ENCODE measurements at regions not wholly inside any gene's neighbourhood (a gene's known extent, or its start where the extent isn't known, plus 50 kb on each side); places are given as distances from the start of the nearest gene placed in this dataset.
"Not testable (repeated sequence)": the region's sequence is repeated elsewhere in the genome, so short reads cannot be mapped to it uniquely, and the experiment has no call there.

DNA sequence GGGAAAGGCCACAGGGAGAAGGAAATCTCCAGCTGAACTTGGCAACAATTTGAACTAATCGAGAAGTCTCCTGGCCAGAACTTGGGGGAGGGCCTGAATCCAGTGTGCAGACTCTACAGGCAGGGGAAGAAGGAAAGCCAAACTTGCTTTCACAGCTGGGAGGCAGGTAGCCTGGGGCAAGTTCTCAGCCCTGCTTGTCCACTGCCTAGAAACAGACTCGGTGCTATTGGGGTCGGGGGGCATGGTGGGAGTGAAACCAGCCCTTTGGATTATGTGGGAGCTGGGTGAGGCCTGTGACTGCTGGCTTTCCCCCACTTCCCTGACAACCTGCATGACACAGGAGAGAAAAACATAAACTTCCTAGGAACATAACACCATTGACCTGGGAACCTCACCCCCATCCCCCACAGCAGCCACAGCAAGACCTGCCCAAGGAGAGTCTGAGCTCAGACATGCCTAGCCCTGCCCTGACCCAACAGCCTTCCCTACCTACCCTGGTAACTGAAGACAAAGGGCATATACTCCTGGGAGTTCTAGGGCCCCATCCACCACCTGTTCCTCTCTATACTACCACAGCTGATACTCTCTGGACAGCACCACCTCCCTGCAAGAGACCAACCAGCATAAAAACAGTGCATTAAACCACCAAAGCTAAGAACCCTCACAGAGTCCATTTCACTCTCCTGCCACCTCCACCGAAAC is 103.7 kb upstream of the MNS1 start:
- Histone ChIP-seq H3K4me1 (ENCODE audit: control extremely low read depth in 1 of 4, control insufficient read depth in 4 of 4, insufficient read depth in 4 of 4, low read length in 3 of 4) (no peaks in the 10 kb centered on the region), H3K27me3 (replicated peaks in 2 of 5; ENCODE audit: control insufficient read depth in 4 of 5, insufficient read depth in 5 of 5, low read length in 4 of 5) (no peaks in the 10 kb centered on the region), H3K4me3 (ENCODE audit: control insufficient read depth in 1 of 7, extremely low read depth in 1 of 7, insufficient read depth in 4 of 7, low read depth in 2 of 7, low read length in 6 of 7) (no peak overlapping the region), H3K27ac (ENCODE audit: insufficient read depth in 1 of 2, low read depth in 1 of 2, low read length in 2 of 2, poor library complexity in 1 of 2, severe bottlenecking in 2 of 2) (no peak overlapping the region), H3K9me3 (ENCODE audit: control extremely low read depth in 1 of 5, control insufficient read depth in 4 of 5, insufficient read depth in 2 of 5, low read depth in 1 of 5, low read length in 4 of 5) (peaks cover 0 to 4% (median 0%) of the 10 kb centered on the region in 5 experiments), H3K36me3 (ENCODE audit: control insufficient read depth in 4 of 4, insufficient read depth in 4 of 4, low read length in 3 of 4) (no peaks in the 10 kb centered on the region)
- DNase-seq: no peak
- 95% methylated on average over 4 of the region's 4 CpGs for WGBS (ENCODE audit: insufficient coverage)
- ChIA-PET CTCF (no interaction called here), POLR2A (no interaction called here)

DNA sequence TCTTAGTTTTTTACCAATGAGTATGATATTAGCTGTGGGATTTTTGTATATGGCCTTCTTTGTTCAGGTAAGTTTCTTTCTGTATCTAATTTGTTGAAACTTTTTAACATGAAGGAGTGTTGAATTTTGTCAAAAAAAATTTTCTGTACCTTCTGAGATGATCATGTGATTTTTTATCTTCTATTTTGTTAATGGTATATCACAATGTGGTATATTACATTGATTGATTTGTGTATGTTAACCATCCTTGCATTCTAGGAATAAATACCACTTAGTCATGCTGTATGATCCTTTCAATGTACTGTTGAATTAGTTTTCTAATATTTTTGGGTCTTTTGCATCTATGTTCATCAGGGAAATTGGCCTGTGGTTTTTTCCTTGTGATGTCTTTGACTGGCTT is 92.5 kb upstream of the MNS1 start:
- peaks cover 0 to 7% (median 1%) of the 10 kb centered on the region in 5 experiments for H3K9me3 ChIP-seq (ENCODE audit: control extremely low read depth in 1 of 5, control insufficient read depth in 4 of 5, insufficient read depth in 2 of 5, low read depth in 1 of 5, low read length in 4 of 5)
- no peak overlapping the region for H3K4me3 ChIP-seq (ENCODE audit: control insufficient read depth in 1 of 7, extremely low read depth in 1 of 7, insufficient read depth in 4 of 7, low read depth in 2 of 7, low read length in 6 of 7)
- H3K27ac ChIP-seq (ENCODE audit: insufficient read depth in 1 of 2, low read depth in 1 of 2, low read length in 2 of 2, poor library complexity in 1 of 2, severe bottlenecking in 2 of 2): no peak overlapping the region
- CTCF ChIA-PET: no interaction called here
- no peaks in the 10 kb centered on the region for H3K36me3 ChIP-seq (ENCODE audit: control insufficient read depth in 4 of 4, insufficient read depth in 4 of 4, low read length in 3 of 4)
- no peaks in the 10 kb centered on the region for H3K4me1 ChIP-seq (ENCODE audit: control extremely low read depth in 1 of 4, control insufficient read depth in 4 of 4, insufficient read depth in 4 of 4, low read length in 3 of 4)
- no peak for DNase-seq
- POLR2A ChIA-PET: no interaction called here
- no peaks in the 10 kb centered on the region for H3K27me3 ChIP-seq (replicated peaks in 2 of 5; ENCODE audit: control insufficient read depth in 4 of 5, insufficient read depth in 5 of 5, low read length in 4 of 5)

DNA sequence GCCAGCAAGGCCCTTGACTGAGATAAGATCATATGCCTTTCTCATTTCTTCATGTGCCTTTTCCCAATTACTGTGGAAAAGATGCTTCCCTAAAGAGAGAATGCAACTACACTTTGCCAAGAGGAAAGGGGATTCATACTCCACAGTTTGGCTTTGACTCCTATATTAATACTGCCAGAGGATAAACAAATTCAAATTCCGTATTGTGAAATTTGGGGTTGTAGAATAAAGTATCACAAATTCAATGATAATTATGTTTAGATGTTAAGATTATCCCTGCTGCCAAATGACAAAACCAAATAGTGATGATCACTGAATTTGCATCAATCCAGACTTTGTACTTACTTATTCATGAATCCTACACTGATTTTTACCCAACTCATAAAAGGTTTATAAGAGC is 88.5 kb upstream of the MNS1 start:
- peaks cover 0 to 6% (median 0%) of the 10 kb centered on the region in 5 experiments for H3K9me3 ChIP-seq (ENCODE audit: control extremely low read depth in 1 of 5, control insufficient read depth in 4 of 5, insufficient read depth in 2 of 5, low read depth in 1 of 5, low read length in 4 of 5)
- H3K4me3 ChIP-seq (ENCODE audit: control insufficient read depth in 1 of 7, extremely low read depth in 1 of 7, insufficient read depth in 4 of 7, low read depth in 2 of 7, low read length in 6 of 7): no peak overlapping the region
- ChIA-PET CTCF (no interaction called here), POLR2A (no interaction called here)
- H3K27ac ChIP-seq (ENCODE audit: insufficient read depth in 1 of 2, low read depth in 1 of 2, low read length in 2 of 2, poor library complexity in 1 of 2, severe bottlenecking in 2 of 2): no peak overlapping the region
- H3K36me3 ChIP-seq (ENCODE audit: control insufficient read depth in 4 of 4, insufficient read depth in 4 of 4, low read length in 3 of 4): no peaks in the 10 kb centered on the region
- DNase-seq: no peak
- no peaks in the 10 kb centered on the region for H3K27me3 ChIP-seq (replicated peaks in 2 of 5; ENCODE audit: control insufficient read depth in 4 of 5, insufficient read depth in 5 of 5, low read length in 4 of 5)
- no peaks in the 10 kb centered on the region for H3K4me1 ChIP-seq (ENCODE audit: control extremely low read depth in 1 of 4, control insufficient read depth in 4 of 4, insufficient read depth in 4 of 4, low read length in 3 of 4)
- no CpG with 5 or more reads among the region's 1 CpG for WGBS (ENCODE audit: insufficient coverage)

DNA sequence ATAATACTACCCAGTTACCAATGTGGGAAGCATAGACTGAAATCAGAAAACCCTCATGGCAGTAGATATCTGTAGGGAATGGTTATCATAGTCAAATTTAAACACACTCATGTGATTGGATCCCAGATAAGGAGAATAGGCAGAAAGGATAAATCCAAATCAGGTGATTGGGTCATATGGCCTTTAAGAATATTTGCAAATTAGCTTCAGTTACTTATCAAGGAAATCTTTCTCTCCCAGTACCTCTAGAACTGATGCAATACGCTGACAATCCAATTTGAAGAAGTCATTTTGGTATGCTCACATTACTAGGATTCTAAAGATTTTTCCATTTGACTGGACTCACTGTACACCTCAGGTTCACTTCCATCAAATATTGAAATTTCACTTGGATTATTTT is 87.7 kb upstream of the MNS1 start:
- Histone ChIP-seq H3K27ac (ENCODE audit: insufficient read depth in 1 of 2, low read depth in 1 of 2, low read length in 2 of 2, poor library complexity in 1 of 2, severe bottlenecking in 2 of 2) (no peak overlapping the region), H3K27me3 (replicated peaks in 2 of 5; ENCODE audit: control insufficient read depth in 4 of 5, insufficient read depth in 5 of 5, low read length in 4 of 5) (no peaks in the 10 kb centered on the region), H3K9me3 (ENCODE audit: control extremely low read depth in 1 of 5, control insufficient read depth in 4 of 5, insufficient read depth in 2 of 5, low read depth in 1 of 5, low read length in 4 of 5) (peaks cover 0 to 4% (median 0%) of the 10 kb centered on the region in 5 experiments), H3K36me3 (ENCODE audit: control insufficient read depth in 4 of 4, insufficient read depth in 4 of 4, low read length in 3 of 4) (no peaks in the 10 kb centered on the region), H3K4me3 (ENCODE audit: control insufficient read depth in 1 of 7, extremely low read depth in 1 of 7, insufficient read depth in 4 of 7, low read depth in 2 of 7, low read length in 6 of 7) (no peak overlapping the region), H3K4me1 (ENCODE audit: control extremely low read depth in 1 of 4, control insufficient read depth in 4 of 4, insufficient read depth in 4 of 4, low read length in 3 of 4) (no peaks in the 10 kb centered on the region)
- ChIA-PET POLR2A (no interaction called here), CTCF (no interaction called here)
- WGBS (ENCODE audit: insufficient coverage): 86% methylated on average over 1 of the region's 1 CpG
- no peak for DNase-seq

DNA sequence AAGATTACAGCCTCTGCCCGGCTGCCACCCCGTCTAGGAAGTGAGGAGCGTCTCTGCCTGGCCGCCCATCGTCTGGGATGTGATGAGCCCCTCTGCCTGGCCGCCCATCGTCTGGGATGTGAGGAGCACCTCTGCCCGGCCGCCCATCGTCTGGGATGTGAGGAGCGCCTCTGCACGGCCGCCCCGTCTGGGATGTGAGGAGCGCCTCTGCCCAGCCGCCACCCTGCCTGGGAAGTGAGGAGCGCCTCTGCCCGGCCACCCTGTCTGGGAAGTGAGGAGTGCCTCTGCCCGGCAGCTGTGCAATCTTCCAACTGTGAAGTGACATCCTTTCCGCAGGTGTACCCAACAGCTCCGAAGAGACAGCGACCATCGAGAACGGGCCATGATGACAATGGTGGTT is 75.6 kb upstream of the MNS1 start:
- peaks cover 0 to 11% (median 7%) of the 10 kb centered on the region in 5 experiments for H3K9me3 ChIP-seq (ENCODE audit: control extremely low read depth in 1 of 5, control insufficient read depth in 4 of 5, insufficient read depth in 2 of 5, low read depth in 1 of 5, low read length in 4 of 5)
- H3K27ac ChIP-seq (ENCODE audit: insufficient read depth in 1 of 2, low read depth in 1 of 2, low read length in 2 of 2, poor library complexity in 1 of 2, severe bottlenecking in 2 of 2); H3K4me3 ChIP-seq (ENCODE audit: control insufficient read depth in 1 of 7, extremely low read depth in 1 of 7, insufficient read depth in 4 of 7, low read depth in 2 of 7, low read length in 6 of 7); POLR2A ChIA-PET; H3K36me3 ChIP-seq (ENCODE audit: control insufficient read depth in 4 of 4, insufficient read depth in 4 of 4, low read length in 3 of 4); DNase-seq; H3K4me1 ChIP-seq (ENCODE audit: control extremely low read depth in 1 of 4, control insufficient read depth in 4 of 4, insufficient read depth in 4 of 4, low read length in 3 of 4); H3K27me3 ChIP-seq (replicated peaks in 2 of 5; ENCODE audit: control insufficient read depth in 4 of 5, insufficient read depth in 5 of 5, low read length in 4 of 5); CTCF ChIA-PET: not testable (repeated sequence)
- WGBS (ENCODE audit: insufficient coverage): 83% methylated on average over 12 of the region's 24 CpGs

DNA sequence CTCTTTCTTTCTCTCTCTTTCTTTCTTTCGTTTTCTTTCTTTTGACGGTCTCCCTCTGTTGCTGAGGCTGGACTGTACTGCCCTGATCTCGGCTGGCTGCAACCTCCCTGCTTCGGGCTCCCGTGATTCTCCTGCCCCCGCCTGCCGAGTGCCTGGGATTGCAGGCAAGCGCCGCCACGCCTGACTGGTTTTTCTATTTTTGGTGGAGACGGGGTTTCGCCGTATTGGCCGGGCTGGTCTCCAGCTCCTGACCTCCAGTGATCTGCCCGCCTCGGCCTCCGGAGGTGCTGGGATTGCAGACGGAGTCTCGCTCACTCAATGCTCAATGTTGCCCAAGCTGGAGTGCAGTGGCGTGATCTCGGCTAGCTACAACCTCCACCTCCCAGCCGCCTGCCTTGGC is 75.2 kb upstream of the MNS1 start:
- H3K27me3 ChIP-seq (replicated peaks in 2 of 5; ENCODE audit: control insufficient read depth in 4 of 5, insufficient read depth in 5 of 5, low read length in 4 of 5); H3K4me3 ChIP-seq (ENCODE audit: control insufficient read depth in 1 of 7, extremely low read depth in 1 of 7, insufficient read depth in 4 of 7, low read depth in 2 of 7, low read length in 6 of 7); POLR2A ChIA-PET; CTCF ChIA-PET; H3K36me3 ChIP-seq (ENCODE audit: control insufficient read depth in 4 of 4, insufficient read depth in 4 of 4, low read length in 3 of 4); DNase-seq; H3K27ac ChIP-seq (ENCODE audit: insufficient read depth in 1 of 2, low read depth in 1 of 2, low read length in 2 of 2, poor library complexity in 1 of 2, severe bottlenecking in 2 of 2); H3K4me1 ChIP-seq (ENCODE audit: control extremely low read depth in 1 of 4, control insufficient read depth in 4 of 4, insufficient read depth in 4 of 4, low read length in 3 of 4): not testable (repeated sequence)
- WGBS (ENCODE audit: insufficient coverage): 100% methylated on average over 13 of the region's 22 CpGs
- peaks cover 0 to 11% (median 7%) of the 10 kb centered on the region in 5 experiments for H3K9me3 ChIP-seq (ENCODE audit: control extremely low read depth in 1 of 5, control insufficient read depth in 4 of 5, insufficient read depth in 2 of 5, low read depth in 1 of 5, low read length in 4 of 5)

DNA sequence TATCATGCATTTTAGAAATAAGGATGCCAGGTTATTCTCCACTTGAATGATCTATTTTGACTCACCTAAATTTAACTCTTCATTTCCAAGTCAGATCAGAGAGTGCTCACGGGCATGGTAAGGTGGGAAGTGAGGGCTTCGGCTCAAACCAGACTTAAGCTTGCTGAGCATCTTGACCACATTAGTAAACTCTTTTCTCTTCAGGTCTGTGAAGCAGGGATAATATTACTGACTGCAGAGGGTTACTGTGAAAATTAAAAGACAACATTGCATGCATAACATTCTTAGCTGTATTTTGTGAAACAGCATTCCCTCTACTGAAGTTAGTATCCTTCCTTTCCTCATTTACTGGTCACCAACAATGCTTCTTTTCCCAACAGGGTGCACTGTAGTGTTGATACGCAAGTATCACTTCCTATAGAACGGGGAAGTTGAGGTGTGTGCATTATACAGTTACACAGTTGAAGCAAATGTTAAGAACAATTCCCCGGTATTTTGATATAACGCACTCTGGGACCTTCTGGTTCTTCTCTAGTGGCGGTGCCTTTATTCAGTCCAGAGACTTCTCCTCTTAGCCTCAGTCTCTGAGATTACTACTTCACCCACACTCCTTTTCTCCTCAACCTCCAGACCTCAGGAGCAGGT is 74.1 kb upstream of the MNS1 start:
- Histone ChIP-seq H3K4me3 (ENCODE audit: control insufficient read depth in 1 of 7, extremely low read depth in 1 of 7, insufficient read depth in 4 of 7, low read depth in 2 of 7, low read length in 6 of 7) (no peak overlapping the region), H3K9me3 (ENCODE audit: control extremely low read depth in 1 of 5, control insufficient read depth in 4 of 5, insufficient read depth in 2 of 5, low read depth in 1 of 5, low read length in 4 of 5) (peaks cover 0 to under 1% (median 0%) of the 10 kb centered on the region in 5 experiments), H3K36me3 (ENCODE audit: control insufficient read depth in 4 of 4, insufficient read depth in 4 of 4, low read length in 3 of 4) (no peaks in the 10 kb centered on the region), H3K27me3 (replicated peaks in 2 of 5; ENCODE audit: control insufficient read depth in 4 of 5, insufficient read depth in 5 of 5, low read length in 4 of 5) (no peaks in the 10 kb centered on the region), H3K27ac (ENCODE audit: insufficient read depth in 1 of 2, low read depth in 1 of 2, low read length in 2 of 2, poor library complexity in 1 of 2, severe bottlenecking in 2 of 2) (no peak overlapping the region), H3K4me1 (ENCODE audit: control extremely low read depth in 1 of 4, control insufficient read depth in 4 of 4, insufficient read depth in 4 of 4, low read length in 3 of 4) (no peaks in the 10 kb centered on the region)
- no peak for DNase-seq
- WGBS (ENCODE audit: insufficient coverage): 100% methylated on average over 4 of the region's 7 CpGs
- POLR2A ChIA-PET: no interaction called here
- CTCF ChIA-PET: interaction anchor here (1.0 kb wide), 1 partner anchor 20 kb away, joined by 3 read pairs; no protein-coding TSS in a partner anchor
